NCI-H2171 treated with DMSO at 0.1 percent for 48 hours (cell line): ENCODE measurements at regions not wholly inside any gene's neighbourhood (a gene's known extent, or its start where the extent isn't known, plus 50 kb on each side); places are given as distances from the start of the nearest gene placed in this dataset.

Source experiments
- DNase-seq: peaks from one replicate; lab custom pipeline; 2025; lab: John Stamatoyannopoulos, UW

GRCh38 chr10:4385231-4385870 lies 440.7 kb upstream of the AKR1E2 start:
- DNase-seq, result no peak

DNA sequence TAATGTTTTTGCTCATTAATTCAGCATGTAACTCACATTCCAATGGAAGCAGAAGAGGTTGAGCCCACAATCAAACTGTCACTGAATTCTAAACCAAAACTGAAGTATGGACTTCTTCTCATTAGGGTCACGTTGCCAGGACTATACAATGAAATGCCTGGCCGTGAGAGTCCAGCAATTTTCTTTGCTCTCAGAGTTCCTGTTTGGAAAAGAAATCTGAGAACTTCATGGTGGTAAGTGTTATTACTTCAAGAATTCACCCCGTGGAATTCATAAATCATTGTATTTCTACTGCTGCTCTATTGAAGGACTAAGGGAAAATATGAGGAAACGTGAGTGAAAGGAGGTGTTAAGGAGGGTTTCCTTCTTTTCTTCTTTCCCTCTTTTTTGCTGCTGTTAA lies 441.8 kb upstream of the AKR1E2 start:
- DNase-seq, result no peak

DNA sequence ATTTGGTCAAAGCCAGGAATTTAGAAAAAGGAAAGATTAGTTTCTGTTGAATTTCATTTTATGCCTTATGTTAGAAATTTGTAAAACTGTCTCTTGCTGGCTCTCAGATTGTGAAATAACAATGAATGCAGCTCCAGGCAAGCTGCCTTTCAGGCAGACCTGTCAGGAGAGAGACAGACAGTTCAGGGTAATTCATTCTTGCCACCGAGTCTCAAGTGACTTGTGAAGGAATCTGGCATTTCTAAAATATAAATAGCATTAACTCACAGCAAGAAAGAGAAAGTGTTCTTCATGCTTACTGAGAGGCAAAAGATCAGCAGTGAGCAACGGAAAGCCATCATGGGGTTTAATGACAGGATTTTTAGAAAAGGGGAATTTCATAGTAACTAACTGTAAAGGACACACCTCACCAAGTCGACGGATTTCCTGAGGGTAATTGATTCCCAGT lies 442.3 kb upstream of the AKR1E2 start:
- no peak for DNase-seq

DNA sequence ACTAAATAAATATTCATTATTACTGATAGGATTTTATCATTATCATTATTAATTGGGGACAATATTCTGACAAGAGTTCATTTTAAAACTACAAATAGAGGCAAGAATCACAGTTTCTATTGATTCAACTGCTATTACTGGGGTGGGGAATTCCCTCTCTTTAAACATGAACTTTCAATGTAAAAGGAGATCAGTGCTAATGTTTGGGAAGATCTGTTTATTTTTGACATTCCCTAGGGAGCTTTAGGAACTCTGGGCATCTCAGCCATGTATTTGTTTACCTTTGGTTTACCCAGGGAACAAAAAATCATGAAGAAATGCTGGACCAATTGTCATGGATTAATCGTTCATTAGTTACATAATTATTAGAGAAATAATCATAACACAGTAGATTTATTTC lies 443.2 kb upstream of the AKR1E2 start:
- no peak for DNase-seq

- no peak for DNase-seq
Observed at GRCh38 chr10:4373612-4374011, 452.4 kb upstream of the AKR1E2 start.

GRCh38 chr10:4373098-4373497 lies 452.9 kb upstream of the AKR1E2 start:
- DNase-seq, result no peak

DNA sequence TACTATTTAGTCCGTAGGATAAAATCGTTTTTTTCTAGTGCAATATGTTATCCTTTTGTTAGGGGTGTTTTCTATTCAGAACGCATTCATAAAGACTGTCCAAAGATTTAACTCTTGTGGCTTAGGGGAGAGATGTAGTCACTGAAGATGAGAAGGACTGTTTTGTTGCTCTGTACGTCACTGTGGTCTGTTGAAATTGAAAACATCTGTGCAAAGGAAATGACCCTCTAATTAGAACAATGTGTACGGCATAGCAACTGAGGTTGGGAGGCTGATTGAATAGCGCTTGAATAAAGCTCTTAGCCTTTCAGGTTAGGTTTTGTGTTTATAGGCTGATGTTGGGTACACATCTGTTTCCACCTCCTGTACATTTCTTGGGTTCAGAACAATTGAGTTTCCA lies 453.4 kb upstream of the AKR1E2 start:
- no peak for DNase-seq

DNA sequence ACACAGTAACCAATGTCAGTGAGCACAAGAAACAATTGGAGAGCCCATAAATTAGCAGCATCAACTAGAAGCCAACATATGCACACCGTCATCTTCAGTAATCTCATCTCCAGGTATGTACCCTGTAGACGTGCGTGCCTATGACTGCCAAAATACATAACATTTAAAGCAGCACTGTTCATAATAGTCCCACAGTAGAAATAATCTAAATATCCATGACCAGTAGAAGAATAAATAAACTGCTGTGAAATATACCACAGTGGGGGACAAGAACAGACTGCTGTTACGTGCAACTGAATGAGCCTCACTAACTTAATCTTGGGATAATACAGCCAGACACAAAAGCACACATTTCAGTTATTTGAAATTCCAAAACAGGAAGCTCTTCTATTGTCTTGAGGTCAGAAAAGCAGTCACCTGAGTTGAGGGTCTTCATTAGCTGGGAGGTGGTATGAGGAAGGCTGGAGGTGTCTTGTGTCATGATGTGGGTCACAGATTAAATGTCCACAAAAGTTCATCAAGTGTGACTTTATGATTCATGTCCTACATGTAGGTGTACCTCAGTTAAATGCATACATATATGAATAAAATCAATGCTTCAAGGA lies 454.2 kb upstream of the AKR1E2 start:
- DNase-seq, result no peak

- DNase-seq, result no peak
Observed at GRCh38 chr10:4370376-4370775, 455.6 kb upstream of the AKR1E2 start.

GRCh38 chr10:4361581-4361980 lies 464.4 kb upstream of the AKR1E2 start:
- no peak for DNase-seq

GRCh38 chr10:4359003-4359402 lies 467.0 kb upstream of the AKR1E2 start:
- DNase-seq, result peak; percentile 1

- no peak for DNase-seq
Observed at GRCh38 chr10:4357911-4358310, 468.1 kb upstream of the AKR1E2 start.

DNA sequence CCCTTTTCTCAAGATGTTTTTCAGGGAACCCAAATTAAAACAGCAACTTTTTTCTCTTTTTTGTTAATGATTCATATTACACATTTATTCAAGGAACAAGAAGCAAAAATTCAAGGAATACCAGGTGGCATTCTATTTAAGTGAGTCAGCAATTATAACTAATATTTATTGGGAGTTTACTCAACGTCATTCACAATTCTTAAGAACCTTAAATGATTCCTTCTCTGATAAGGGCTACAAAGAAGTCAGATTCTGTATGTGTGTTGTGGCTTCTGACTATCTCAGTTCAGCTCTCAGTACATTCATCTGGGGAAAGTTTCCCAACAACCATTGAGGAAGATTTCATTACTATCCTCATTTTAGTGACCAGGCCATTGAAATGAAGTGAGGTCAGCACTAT lies 470.7 kb upstream of the AKR1E2 start:
- no peak for DNase-seq

- no peak for DNase-seq
Observed at GRCh38 chr10:4354382-4354812, 471.6 kb upstream of the AKR1E2 start.

DNA sequence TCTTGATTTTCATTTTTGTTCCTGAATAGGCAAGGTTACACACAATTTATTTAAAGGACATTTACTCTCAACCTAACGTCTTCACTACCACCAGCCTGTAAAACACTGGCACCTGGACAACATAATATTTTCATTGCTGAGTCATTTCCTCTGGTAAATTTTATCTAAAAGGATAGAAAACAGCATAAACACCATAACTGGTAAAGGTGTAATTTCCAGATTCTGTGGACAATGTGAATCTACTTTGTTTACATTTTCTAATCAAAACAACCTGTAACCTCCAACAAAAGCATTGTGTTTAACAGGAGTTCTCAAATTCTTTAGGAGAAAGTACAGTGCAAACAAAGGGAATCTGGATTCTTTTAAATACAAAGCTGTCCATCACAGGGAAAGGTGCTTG lies 472.0 kb upstream of the AKR1E2 start:
- no peak for DNase-seq

GRCh38 chr10:4353059-4353655 lies 472.9 kb upstream of the AKR1E2 start:
- no peak for DNase-seq

GRCh38 chr10:4352414-4352961 lies 473.5 kb upstream of the AKR1E2 start:
- DNase-seq, result no peak

DNA sequence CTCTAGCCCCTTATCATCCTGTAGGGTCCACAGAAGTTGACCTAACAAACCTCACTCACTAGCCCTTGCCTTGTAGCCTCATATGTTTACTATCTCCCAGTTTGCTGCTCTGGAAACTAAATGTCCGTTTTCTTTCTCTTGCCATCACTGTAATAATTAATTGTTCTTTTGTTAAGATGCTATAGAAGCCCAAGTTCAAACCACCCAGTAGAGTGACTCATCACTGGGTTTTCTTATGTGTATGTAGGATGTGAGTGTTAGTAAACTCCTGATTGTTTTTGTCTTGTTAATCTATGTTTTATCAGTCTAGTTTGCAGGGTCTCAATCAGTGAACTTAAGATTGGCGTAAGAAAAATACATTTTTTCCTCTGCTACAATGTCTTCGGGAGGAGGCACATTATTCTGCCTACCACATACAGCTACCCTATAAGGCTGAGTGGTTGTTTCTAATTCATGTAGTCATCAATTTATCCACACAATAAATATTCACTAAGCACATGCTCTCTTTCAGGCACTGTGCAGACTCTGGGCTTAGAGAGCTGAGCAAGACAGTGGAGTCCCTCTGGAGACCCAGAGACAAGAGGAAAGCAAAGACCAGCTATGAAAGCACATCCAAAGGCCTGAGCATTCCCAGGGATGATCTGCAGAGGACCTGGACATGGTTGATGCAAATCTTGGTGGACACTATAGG lies 474.1 kb upstream of the AKR1E2 start:
- no peak for DNase-seq

- no peak for DNase-seq
Observed at GRCh38 chr10:4347397-4347796, 478.6 kb upstream of the AKR1E2 start.

GRCh38 chr10:4345877-4346646 lies 479.9 kb upstream of the AKR1E2 start:
- no peak for DNase-seq

DNA sequence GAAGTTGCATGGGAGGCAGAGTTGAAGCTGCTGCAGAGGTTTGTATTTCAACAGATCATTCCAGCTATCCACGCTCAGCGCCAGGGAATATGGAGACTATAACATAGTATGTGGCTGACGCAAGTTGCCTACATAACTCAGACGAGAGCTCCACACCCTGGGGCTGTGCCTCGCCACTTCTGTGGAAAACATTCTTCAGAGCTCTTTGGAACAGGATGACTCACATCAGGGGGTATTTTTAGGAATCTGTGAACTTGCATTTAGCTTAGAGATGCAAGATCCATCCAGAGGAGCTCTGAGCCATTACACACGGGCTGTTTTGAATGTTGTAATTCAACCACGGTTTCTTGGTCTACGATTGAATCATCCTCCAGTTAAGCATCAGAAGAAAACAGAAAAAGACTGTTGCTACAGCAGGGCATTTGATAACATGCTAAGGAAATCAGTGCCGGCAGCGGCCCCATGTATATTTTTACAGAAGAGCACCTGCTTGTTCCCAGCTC lies 481.5 kb upstream of the AKR1E2 start:
- DNase-seq, result no peak

- no peak for DNase-seq
Observed at GRCh38 chr10:4343873-4344272, 482.1 kb upstream of the AKR1E2 start.
